ENCODE measurements at regions not wholly inside any gene's neighbourhood (a gene's known extent, or its start where the extent isn't known, plus 50 kb on each side); places are given as distances from the start of the nearest gene placed in this dataset.

DNA sequence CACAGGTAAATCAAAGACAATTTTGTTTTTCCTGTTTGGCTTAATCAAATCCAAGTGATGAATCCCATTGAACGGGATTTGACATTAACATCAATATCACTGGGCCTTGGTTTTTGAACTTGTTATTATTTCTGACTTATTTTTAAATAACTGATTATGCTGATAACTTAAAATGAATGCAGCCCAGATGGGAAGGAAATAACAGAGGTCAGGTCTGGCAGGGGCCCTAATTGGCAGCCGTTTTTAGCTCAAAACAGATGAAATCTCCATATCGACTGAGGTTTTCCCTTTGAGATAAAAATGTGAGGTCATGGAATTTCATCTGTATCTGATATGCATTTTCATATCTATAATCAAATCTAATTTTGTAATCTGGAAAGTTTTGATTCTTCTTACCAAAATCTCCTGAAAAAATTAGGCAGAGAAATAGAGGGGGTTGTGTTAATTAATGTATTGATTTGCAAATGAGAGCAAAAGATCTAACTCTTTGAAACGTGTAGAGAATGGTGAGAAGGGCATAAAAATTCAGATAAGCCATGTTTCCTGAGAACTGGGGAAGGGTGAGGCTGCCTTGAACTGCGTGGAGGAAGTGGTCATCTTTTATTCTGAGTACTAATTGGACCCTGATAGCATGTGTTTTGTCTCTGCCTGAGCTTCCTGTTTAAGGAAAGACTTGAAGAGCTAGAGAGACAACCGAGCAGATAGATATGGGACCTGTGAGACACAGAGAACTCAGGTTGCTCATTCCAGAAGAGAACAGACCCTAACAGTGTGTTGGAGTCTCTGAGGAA lies 98.2 kb upstream of the C1QTNF9B start:
- H3K27ac ChIP-seq (ENCODE audit: low read depth, low read length): no peak overlapping the region
- H3K36me3 ChIP-seq (ENCODE audit: control insufficient read depth, low read length): no peaks in the 10 kb centered on the region
- H3K4me2 ChIP-seq (ENCODE audit: low read length): no peak overlapping the region
- no peaks in the 10 kb centered on the region for H3F3A ChIP-seq (ENCODE audit: control insufficient read depth, insufficient read depth)
- H3K9me3 ChIP-seq (ENCODE audit: control insufficient read depth, insufficient read depth, low read length): no peaks in the 10 kb centered on the region
- no peak for TF ChIP-seq EZH2phosphoT487 (IDR thresholded peaks at IDR 0.05; ENCODE audit: borderline replicate concordance, low read length)
- TF ChIP-seq, protein P1, sequence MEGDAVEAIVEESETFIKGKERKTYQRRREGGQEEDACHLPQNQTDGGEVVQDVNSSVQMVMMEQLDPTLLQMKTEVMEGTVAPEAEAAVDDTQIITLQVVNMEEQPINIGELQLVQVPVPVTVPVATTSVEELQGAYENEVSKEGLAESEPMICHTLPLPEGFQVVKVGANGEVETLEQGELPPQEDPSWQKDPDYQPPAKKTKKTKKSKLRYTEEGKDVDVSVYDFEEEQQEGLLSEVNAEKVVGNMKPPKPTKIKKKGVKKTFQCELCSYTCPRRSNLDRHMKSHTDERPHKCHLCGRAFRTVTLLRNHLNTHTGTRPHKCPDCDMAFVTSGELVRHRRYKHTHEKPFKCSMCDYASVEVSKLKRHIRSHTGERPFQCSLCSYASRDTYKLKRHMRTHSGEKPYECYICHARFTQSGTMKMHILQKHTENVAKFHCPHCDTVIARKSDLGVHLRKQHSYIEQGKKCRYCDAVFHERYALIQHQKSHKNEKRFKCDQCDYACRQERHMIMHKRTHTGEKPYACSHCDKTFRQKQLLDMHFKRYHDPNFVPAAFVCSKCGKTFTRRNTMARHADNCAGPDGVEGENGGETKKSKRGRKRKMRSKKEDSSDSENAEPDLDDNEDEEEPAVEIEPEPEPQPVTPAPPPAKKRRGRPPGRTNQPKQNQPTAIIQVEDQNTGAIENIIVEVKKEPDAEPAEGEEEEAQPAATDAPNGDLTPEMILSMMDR (IDR thresholded peaks at IDR 0.05; ENCODE audit: low read depth, low read length, poor library complexity, severe bottlenecking): no peak
- no peaks in the 10 kb centered on the region for H3K9me2 ChIP-seq (replicated peaks; ENCODE audit: control insufficient read depth, low read length)
- H3K4me3 ChIP-seq (ENCODE audit: low read length): no peak overlapping the region
- H3K4me1 ChIP-seq (ENCODE audit: control insufficient read depth, low read length): no peaks in the 10 kb centered on the region
- H3K79me2 ChIP-seq (ENCODE audit: control insufficient read depth, low read length): no peaks in the 10 kb centered on the region
- peaks cover 32% of the 10 kb centered on the region; the same call in 1 of the 2 replicates for H3K27me3 ChIP-seq (ENCODE audit: control insufficient read depth, low read length)
- H4K20me1 ChIP-seq (ENCODE audit: control insufficient read depth, insufficient read depth, low read depth, low read length): no peaks in the 10 kb centered on the region

DNA sequence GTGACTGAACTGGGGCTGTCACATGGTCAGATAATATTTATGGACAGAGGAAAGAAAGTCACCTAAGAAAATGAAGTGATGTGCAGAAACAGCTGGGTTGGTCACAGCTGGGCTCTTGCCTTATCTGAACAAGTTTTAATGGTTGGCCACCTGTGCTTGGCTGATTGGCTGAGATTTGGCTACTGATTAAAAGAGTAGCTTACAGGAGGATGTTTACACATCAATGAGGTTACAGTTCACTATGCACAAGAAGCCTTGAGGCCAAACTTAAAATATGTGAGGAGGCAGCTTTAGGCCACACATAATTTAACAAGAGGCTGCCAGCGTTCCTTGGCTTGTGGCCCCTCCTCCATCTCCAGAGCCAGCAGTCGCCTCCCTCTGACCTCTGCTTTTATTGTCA lies 99.2 kb upstream of the C1QTNF9B start:
- Histone ChIP-seq H3K4me3 (ENCODE audit: low read length) (no peak overlapping the region), H3K4me2 (ENCODE audit: low read length) (no peak overlapping the region), H3K27ac (ENCODE audit: low read depth, low read length) (no peak overlapping the region), H3F3A (ENCODE audit: control insufficient read depth, insufficient read depth) (no peaks in the 10 kb centered on the region), H4K20me1 (ENCODE audit: control insufficient read depth, insufficient read depth, low read depth, low read length) (no peaks in the 10 kb centered on the region), H3K36me3 (ENCODE audit: control insufficient read depth, low read length) (no peaks in the 10 kb centered on the region), H3K9me2 (replicated peaks; ENCODE audit: control insufficient read depth, low read length) (no peaks in the 10 kb centered on the region), H3K4me1 (ENCODE audit: control insufficient read depth, low read length) (no peaks in the 10 kb centered on the region), H3K9me3 (ENCODE audit: control insufficient read depth, insufficient read depth, low read length) (no peaks in the 10 kb centered on the region), H3K27me3 (ENCODE audit: control insufficient read depth, low read length) (peaks cover 29% of the 10 kb centered on the region; the same call in 1 of the 2 replicates), H3K79me2 (ENCODE audit: control insufficient read depth, low read length) (no peaks in the 10 kb centered on the region)
- no peak for TF ChIP-seq EZH2phosphoT487 (IDR thresholded peaks at IDR 0.05; ENCODE audit: borderline replicate concordance, low read length)
- TF ChIP-seq, protein P1 (IDR thresholded peaks at IDR 0.05; ENCODE audit: low read depth, low read length, poor library complexity, severe bottlenecking): no peak

DNA sequence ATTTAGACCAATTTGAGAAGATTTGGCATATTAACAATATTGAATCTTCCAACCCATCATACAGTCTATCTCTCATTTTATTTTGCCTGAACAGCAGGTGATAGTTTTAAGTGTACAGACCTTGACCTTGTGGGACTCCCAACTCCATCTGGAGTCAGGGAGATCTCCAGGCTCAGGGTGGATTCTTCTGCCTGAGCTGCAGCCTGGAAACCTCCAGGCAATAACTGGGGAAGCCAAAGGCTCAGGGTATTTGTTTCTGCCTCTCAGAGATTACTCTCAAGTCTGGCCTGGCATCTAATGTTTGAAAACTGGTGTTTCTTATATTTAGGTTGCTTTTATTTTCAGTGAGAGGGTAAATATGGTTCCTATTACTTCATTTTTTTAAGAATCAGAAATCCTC lies 102.1 kb upstream of the C1QTNF9B start:
- Histone ChIP-seq H3K79me2 (ENCODE audit: control insufficient read depth, low read length) (no peaks in the 10 kb centered on the region), H3K36me3 (ENCODE audit: control insufficient read depth, low read length) (no peaks in the 10 kb centered on the region), H3K4me1 (ENCODE audit: control insufficient read depth, low read length) (no peaks in the 10 kb centered on the region), H3F3A (ENCODE audit: control insufficient read depth, insufficient read depth) (no peaks in the 10 kb centered on the region), H3K27me3 (ENCODE audit: control insufficient read depth, low read length) (peaks cover 24% of the 10 kb centered on the region), H3K4me2 (ENCODE audit: low read length) (no peak overlapping the region), H3K9me2 (replicated peaks; ENCODE audit: control insufficient read depth, low read length) (no peaks in the 10 kb centered on the region), H3K4me3 (ENCODE audit: low read length) (no peak overlapping the region), H3K9me3 (ENCODE audit: control insufficient read depth, insufficient read depth, low read length) (no peaks in the 10 kb centered on the region), H4K20me1 (ENCODE audit: control insufficient read depth, insufficient read depth, low read depth, low read length) (no peaks in the 10 kb centered on the region), H3K27ac (ENCODE audit: low read depth, low read length) (no peak overlapping the region)
- TF ChIP-seq EZH2phosphoT487 (IDR thresholded peaks at IDR 0.05; ENCODE audit: borderline replicate concordance, low read length): no peak
- TF ChIP-seq, protein P1 (IDR thresholded peaks at IDR 0.05; ENCODE audit: low read depth, low read length, poor library complexity, severe bottlenecking): no peak
